ENCODE measurements at regions not wholly inside any gene's neighbourhood (a gene's known extent, or its start where the extent isn't known, plus 50 kb on each side); places are given as distances from the start of the nearest gene placed in this dataset.

DNA sequence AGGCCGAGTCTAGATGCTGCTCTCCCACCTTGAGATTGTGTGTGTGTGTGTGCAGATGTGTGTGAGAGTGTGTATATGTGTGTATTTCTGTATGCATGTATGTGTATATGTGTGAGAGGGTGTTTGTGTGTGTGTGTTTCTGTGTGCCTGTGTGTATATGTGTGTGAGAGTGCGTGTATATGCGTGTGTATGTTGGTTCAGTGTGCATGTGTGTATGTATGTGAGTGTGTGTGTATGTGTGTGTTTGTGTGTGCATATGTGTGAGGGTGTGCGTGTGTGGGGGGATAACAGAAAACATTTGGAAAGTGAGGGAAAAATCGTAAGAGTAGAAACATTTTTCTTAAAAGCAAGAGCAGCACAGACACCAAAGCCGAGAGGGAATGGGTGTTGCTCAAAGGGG lies 309.1 kb downstream of the NDUFA10 start:
- H3K4me1 ChIP-seq: peaks cover 0 to 10% (median 8%) of the 10 kb centered on the region in 4 donors
- H3K27ac ChIP-seq: peak overlapping the region in 1 of 5 donors; percentile 70
- no peaks in the 10 kb centered on the region for H3K27me3 ChIP-seq
- no peak overlapping the region for H3K4me3 ChIP-seq
- no peaks in the 10 kb centered on the region for H3K36me3 ChIP-seq
- no peak for DNase-seq
- H3K9me3 ChIP-seq: peaks cover 4 to 36% (median 27%) of the 10 kb centered on the region in 4 donors
- 84 to 93% (median 90%) methylated on average over 6 of the region's 6 CpGs for WGBS, 5 donors
- intact Hi-C loops (cut with DNase I; ENCODE audit: low total_unique reads): no loop called here
- TF ChIP-seq, protein P1, sequence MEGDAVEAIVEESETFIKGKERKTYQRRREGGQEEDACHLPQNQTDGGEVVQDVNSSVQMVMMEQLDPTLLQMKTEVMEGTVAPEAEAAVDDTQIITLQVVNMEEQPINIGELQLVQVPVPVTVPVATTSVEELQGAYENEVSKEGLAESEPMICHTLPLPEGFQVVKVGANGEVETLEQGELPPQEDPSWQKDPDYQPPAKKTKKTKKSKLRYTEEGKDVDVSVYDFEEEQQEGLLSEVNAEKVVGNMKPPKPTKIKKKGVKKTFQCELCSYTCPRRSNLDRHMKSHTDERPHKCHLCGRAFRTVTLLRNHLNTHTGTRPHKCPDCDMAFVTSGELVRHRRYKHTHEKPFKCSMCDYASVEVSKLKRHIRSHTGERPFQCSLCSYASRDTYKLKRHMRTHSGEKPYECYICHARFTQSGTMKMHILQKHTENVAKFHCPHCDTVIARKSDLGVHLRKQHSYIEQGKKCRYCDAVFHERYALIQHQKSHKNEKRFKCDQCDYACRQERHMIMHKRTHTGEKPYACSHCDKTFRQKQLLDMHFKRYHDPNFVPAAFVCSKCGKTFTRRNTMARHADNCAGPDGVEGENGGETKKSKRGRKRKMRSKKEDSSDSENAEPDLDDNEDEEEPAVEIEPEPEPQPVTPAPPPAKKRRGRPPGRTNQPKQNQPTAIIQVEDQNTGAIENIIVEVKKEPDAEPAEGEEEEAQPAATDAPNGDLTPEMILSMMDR (IDR thresholded peaks at IDR 0.05): no peak
- TF ChIP-seq EP300 (IDR thresholded peaks at IDR 0.05): no peak

DNA sequence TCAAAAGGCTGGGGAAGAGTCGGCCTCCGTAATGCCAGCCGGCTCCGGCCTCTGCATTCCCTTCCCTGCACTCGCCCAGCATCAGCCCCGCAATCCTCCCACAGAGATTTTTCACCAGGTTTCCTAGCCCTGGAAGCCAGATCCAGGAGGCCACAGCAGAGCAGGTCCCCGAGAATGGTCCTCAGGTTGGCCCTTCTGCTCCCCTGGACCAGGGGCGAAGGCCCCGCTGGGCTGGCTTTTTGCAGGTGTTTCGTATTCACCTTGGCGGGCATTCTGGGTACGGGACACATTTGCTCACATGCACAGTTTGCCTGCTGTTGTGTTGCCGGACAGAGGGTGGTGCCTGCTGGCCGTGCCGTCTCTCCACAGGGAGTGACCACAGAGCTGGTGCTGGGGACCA lies 309.5 kb downstream of the NDUFA10 start:
- peaks cover 4 to 40% (median 31%) of the 10 kb centered on the region in 4 donors for H3K9me3 ChIP-seq
- 85 to 97% (median 92%) methylated on average over 10 to 15 of the region's 15 CpGs for WGBS, 5 donors
- no peak overlapping the region for H3K27ac ChIP-seq
- intact Hi-C loops (cut with DNase I; ENCODE audit: low total_unique reads): no loop called here
- peaks cover 0 to 10% (median 8%) of the 10 kb centered on the region in 4 donors for H3K4me1 ChIP-seq
- H3K27me3 ChIP-seq: no peaks in the 10 kb centered on the region
- DNase-seq: no peak
- no peaks in the 10 kb centered on the region for H3K36me3 ChIP-seq
- TF ChIP-seq POLR2A (IDR thresholded peaks at IDR 0.05) (no peak), EP300 (IDR thresholded peaks at IDR 0.05) (no peak), POLR2AphosphoS5 (IDR thresholded peaks at IDR 0.05) (no peak)
- TF ChIP-seq, protein P1 (IDR thresholded peaks at IDR 0.05): no peak
- no peak overlapping the region for H3K4me3 ChIP-seq

DNA sequence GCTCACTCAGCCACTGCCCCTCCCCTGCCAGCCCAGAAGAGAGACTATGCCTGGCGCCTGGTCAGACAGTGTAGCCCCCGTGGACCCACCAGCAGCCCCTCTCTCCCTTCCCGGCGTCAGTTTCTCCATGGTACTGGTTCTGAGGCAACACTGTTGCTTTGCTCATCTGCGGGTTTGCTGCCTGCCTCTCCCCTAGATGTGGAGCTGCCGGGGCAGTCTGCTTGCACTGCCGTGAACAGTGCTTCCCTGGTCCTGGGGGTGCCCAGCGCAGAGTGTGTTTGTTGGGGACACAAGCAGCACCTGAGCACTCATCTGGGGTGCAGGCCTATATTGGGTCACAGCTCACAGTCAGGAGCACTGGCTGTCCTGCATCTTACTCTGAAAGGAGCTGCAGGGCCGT lies 309.9 kb downstream of the NDUFA10 start:
- DNase-seq: no peak
- Histone ChIP-seq H3K27ac (no peak overlapping the region), H3K27me3 (no peaks in the 10 kb centered on the region), H3K4me1 (peaks cover 0 to 10% (median 8%) of the 10 kb centered on the region in 4 donors), H3K4me3 (no peak overlapping the region), H3K36me3 (no peaks in the 10 kb centered on the region), H3K9me3 (peaks cover 4 to 41% (median 32%) of the 10 kb centered on the region in 4 donors)
- TF ChIP-seq EP300 (IDR thresholded peaks at IDR 0.05): no peak
- no peak for TF ChIP-seq POLR2AphosphoS5 (IDR thresholded peaks at IDR 0.05)
- TF ChIP-seq POLR2A (IDR thresholded peaks at IDR 0.05): no peak
- TF ChIP-seq, protein P1 (IDR thresholded peaks at IDR 0.05): no peak
- intact Hi-C loops (cut with DNase I; ENCODE audit: low total_unique reads): no loop called here
- 74 to 93% (median 88%) methylated on average over 6 to 9 of the region's 9 CpGs for WGBS, 5 donors

DNA sequence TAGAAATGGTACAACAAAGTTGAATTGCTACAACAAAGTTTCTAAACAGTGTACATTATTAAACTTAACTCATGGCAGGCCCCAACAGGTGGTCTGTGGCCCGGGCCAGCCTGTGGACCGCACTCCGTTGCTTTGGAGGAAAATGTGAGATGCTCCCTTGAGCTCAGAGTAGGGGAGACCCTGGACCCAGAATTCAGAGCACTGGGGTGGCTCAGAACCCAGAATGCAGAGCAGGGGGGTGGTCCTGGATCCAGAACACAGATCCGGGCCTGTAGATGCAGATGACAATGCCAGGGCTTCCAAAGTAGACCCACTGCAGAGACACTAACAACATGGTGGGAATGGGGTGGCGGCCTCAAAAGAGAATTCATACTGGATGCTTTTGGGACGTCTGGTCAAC lies 311.0 kb downstream of the NDUFA10 start:
- TF ChIP-seq POLR2A (IDR thresholded peaks at IDR 0.05) (no peak), EP300 (IDR thresholded peaks at IDR 0.05) (no peak), POLR2AphosphoS5 (IDR thresholded peaks at IDR 0.05) (no peak)
- TF ChIP-seq, protein P1 (IDR thresholded peaks at IDR 0.05): no peak
- Histone ChIP-seq H3K27me3 (no peaks in the 10 kb centered on the region), H3K36me3 (no peaks in the 10 kb centered on the region), H3K4me3 (no peak overlapping the region), H3K9me3 (peaks cover 4 to 41% (median 34%) of the 10 kb centered on the region in 4 donors), H3K27ac (no peak overlapping the region), H3K4me1 (peaks cover 0 to 10% (median 8%) of the 10 kb centered on the region in 4 donors)
- 73 to 81% (median 77%) methylated on average over 6 of the region's 6 CpGs for WGBS, 5 donors
- peak in 1 of 2 donors; percentile 17 for DNase-seq
- intact Hi-C loops (cut with DNase I; ENCODE audit: low total_unique reads): no loop called here

Data from stomach (tissue), 8 donors.